Right atrium auricular region (tissue), 2 donors: ENCODE measurements at regions not wholly inside any gene's neighbourhood (a gene's known extent, or its start where the extent isn't known, plus 50 kb on each side); places are given as distances from the start of the nearest gene placed in this dataset.
"Not testable (repeated sequence)": the region's sequence is repeated elsewhere in the genome, so short reads cannot be mapped to it uniquely, and the experiment has no call there.

Experiments
- DNase-seq: peaks from one replicate; pipeline ENCODE4 v3.0.0-alpha.2; 2019; ENCODE audit warnings: low spot score
- H3K27ac ChIP-seq, 2 donors: fragments of 200-600 bp; sonication (generic); 1 replicate in 1 of 2; 2 replicates in 1 of 2; pipeline ENCODE4 v1.5.1; 2016 to 2019
- H3K27me3 ChIP-seq, 2 donors: fragments of 200-600 bp; sonication (generic); one replicate each; pipeline versions ENCODE4 v1.5.1 to v1.6.0; 2017 to 2019
- H3K36me3 ChIP-seq: fragments of 200-600 bp; sonication (generic); one replicate; pipeline ENCODE4 v1.5.1; 2016
- H3K4me1 ChIP-seq, 2 donors: fragments of 200-600 bp; sonication (generic); one replicate each; pipeline versions ENCODE4 v1.5.1 to v1.6.0; 2017 to 2019
- H3K4me3 ChIP-seq, 2 donors: fragments of 200-600 bp; sonication (generic); 1 replicate in 1 of 2; 2 replicates in 1 of 2; pipeline ENCODE4 v1.5.1; 2017 to 2019; ENCODE audit warnings: mild to moderate bottlenecking in 1 of 2, moderate library complexity in 1 of 2
- H3K9me3 ChIP-seq, 2 donors: fragments of 200-600 bp; sonication (generic); one replicate each; pipeline ENCODE4 v1.5.1; 2019
- CTCF ChIP-seq, 2 donors: fragments of 200-600 bp; sonication (generic); IDR thresholded peaks; one replicate each; pipeline ENCODE4 v1.5.1; 2019; ENCODE audit warnings: antibody characterized with exemption in 2 of 2

- Histone ChIP-seq H3K27ac (no peak overlapping the region), H3K27me3 (no peaks in the 10 kb centered on the region), H3K4me1 (no peaks in the 10 kb centered on the region), H3K36me3 (no peaks in the 10 kb centered on the region), H3K9me3 (no peaks in the 10 kb centered on the region), H3K4me3 (no peak overlapping the region)
- DNase-seq = no peak
- no peak for TF ChIP-seq CTCF (IDR thresholded peaks at IDR 0.05)
Observed at GRCh38 chr6:120764312-120764711, 570.0 kb downstream of the TBC1D32 start.

- TF ChIP-seq CTCF (IDR thresholded peaks at IDR 0.05) = no peak
- Histone ChIP-seq H3K27ac (no peak overlapping the region), H3K27me3 (no peaks in the 10 kb centered on the region), H3K4me1 (no peaks in the 10 kb centered on the region), H3K4me3 (no peak overlapping the region), H3K36me3 (no peaks in the 10 kb centered on the region), H3K9me3 (no peaks in the 10 kb centered on the region)
- DNase-seq = no peak
Observed at GRCh38 chr6:120759570-120759969, 574.7 kb downstream of the TBC1D32 start.

- H3K36me3 ChIP-seq, H3K27ac ChIP-seq, H3K9me3 ChIP-seq, DNase-seq, H3K4me3 ChIP-seq, H3K4me1 ChIP-seq, H3K27me3 ChIP-seq: not testable (repeated sequence)
Observed at GRCh38 chr6:120748574-120748973, 585.7 kb downstream of the TBC1D32 start.

- H3K4me3 ChIP-seq = no peak overlapping the region
- TF ChIP-seq CTCF (IDR thresholded peaks at IDR 0.05) = no peak
- H3K36me3 ChIP-seq = no peaks in the 10 kb centered on the region
- peaks cover 0 to 4% of the 10 kb centered on the region in 2 donors for H3K9me3 ChIP-seq
- no peaks in the 10 kb centered on the region for H3K27me3 ChIP-seq
- H3K4me1 ChIP-seq = no peaks in the 10 kb centered on the region
- no peak for DNase-seq
- H3K27ac ChIP-seq = no peak overlapping the region
Observed at GRCh38 chr6:120736740-120737139, 597.5 kb downstream of the TBC1D32 start.

GRCh38 chr6:120735641-120736040 is 598.6 kb downstream of the TBC1D32 start:
- no peaks in the 10 kb centered on the region for H3K36me3 ChIP-seq
- no peak for TF ChIP-seq CTCF (IDR thresholded peaks at IDR 0.05)
- no peak for DNase-seq
- H3K27me3 ChIP-seq = no peaks in the 10 kb centered on the region
- no peak overlapping the region for H3K27ac ChIP-seq
- peaks cover 0 to 11% of the 10 kb centered on the region in 2 donors for H3K9me3 ChIP-seq
- no peaks in the 10 kb centered on the region for H3K4me1 ChIP-seq
- no peak overlapping the region for H3K4me3 ChIP-seq

- TF ChIP-seq CTCF (IDR thresholded peaks at IDR 0.05) = no peak
- no peak for DNase-seq
- Histone ChIP-seq H3K27me3 (no peaks in the 10 kb centered on the region), H3K4me1 (no peaks in the 10 kb centered on the region), H3K9me3 (peaks cover 0 to 31% of the 10 kb centered on the region in 2 donors), H3K36me3 (no peaks in the 10 kb centered on the region), H3K27ac (no peak overlapping the region), H3K4me3 (no peak overlapping the region)
Observed at GRCh38 chr6:120711255-120711654, 623.0 kb downstream of the TBC1D32 start.
